ENCODE measurements at regions not wholly inside any gene's neighbourhood (a gene's known extent, or its start where the extent isn't known, plus 50 kb on each side); places are given as distances from the start of the nearest gene placed in this dataset.

DNA sequence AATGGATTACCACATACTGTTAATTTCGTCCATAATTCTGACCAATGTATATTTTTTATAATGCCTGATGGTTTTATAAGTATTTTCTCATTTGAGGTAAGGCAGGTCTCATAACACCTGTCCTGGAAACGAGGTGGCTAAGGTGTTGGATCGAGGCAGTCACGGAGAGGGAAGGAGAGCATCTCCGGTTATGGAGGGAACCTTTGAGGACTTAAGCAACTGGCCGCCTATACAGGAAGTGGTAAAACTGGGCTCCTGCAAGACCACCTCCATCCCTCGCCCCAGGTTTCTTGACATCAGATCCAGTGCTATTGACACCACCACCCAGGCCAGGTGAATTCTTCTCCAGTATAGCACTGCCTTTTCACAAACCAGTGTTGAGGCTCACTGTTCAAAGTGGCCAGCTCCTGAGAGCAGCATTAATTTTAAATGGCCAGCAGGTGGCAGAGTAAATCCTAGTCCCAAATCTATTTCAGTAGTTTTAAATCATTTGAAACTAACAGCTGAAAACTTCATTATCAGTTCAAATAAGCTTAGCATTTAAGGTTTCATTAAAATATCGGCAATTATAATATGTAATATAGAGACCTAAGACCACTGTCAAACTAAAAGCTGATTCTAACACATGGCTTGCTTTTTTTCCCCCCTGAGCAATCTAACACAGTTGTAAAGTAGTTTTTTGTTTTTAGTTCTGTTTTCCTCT is 100.8 kb downstream of the PPM1A start:
- FAIRE-seq = peak; percentile 95

DNA sequence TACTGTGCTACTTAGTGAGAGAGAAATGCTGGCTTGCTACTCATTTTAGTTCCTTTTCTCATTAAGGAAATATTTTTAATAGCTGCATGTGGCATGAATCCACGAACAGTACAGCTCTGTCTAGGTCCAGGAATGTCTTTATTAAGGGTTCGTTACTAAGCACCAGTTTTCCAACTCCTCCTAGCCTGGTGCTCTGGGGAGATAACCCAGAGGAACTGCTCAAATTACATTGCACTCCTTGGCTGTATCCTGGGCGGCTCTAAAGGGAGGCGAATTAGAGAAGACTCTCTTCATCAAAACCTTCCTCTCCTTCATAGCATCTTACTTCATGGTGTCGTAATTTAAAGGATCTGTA is 101.3 kb downstream of the PPM1A start:
- no peak for FAIRE-seq

DNA sequence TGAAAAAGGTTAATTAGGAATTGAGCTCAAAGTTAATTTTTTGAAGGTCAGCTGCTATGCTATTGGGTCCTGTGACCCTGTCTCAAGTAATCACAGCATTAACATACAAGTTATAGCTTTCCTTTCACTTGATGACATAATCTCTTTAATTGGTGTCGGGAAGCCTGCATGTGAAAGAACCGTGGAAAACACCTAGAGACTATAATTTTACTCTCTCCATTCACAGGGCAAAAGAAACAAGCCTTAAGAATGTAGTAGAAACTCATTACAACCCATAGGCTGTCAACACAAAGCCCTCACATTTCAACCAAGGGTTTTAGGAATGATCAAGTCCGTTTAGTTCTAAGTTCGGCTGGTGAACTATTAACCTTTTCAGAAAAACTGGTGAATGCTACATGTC is 104.4 kb downstream of the PPM1A start:
- FAIRE-seq = no peak

DNA sequence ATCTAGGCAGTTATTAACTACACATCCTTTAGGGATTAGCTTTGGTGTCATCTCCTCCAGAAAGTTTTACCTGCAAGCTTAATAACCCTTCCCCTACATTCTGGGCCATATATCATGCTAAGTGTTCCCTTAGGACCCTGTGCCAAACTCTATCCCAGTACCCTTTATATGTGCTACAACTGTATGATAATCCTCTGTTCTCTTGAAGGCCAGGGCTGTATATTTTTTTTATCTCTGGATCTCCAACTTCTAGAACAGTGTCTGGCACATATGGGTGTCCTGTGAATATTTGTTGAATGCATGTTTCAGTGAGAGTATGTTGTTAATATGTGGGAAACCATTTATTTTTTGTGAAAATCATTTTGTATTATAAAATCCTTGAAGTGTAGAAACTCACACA is 106.7 kb downstream of the PPM1A start:
- FAIRE-seq = no peak

DNA sequence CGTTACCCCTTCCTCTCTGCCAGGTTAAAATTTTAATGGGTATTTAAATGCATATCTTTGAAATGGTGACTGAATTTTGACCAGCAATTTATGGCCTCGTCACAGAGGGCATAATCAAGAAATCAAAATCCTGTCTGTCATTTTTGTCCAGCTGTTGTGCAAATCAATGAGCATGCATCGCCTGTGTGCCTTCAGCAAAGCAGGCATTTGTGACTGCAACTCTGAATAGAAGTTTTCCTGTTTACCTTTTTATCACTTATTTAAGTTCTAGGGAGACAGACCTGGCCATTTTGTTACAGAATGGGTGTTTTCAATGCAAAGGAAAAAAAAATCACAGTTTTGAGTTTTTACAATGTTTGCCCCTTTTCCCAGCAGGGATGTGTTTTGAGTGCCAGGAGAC is 107.4 kb downstream of the PPM1A start:
- no peak for FAIRE-seq

DNA sequence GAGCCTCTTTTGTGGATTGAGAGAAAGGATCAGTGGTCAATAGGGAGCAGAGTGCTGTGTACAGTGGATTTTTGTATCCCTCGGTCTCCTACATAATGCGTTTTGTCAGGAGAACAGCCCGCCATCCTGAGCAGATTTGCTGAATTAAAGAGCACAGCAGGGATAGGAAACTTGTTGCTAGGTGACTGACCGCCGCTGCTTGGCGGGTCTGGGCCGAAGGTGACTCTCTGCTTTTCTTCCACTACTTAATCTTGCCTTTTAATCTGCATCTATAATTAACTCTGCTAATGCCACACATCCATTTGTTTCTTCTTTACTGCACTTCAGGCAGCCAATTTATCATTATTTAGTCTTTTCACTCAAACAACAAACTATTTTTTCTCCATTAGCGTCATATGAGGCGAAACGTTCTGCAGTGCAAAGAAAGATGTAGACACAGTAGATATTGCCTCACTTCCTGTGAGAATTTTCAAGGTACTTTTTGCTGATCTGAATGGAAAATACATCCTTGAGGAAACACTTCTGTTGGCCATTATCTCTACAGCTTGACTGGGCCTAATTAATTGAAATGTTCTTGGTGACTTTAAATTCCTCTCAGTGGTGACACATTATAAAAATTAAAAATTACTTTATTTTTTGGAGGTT is 108.0 kb downstream of the PPM1A start:
- peak; percentile 98 for FAIRE-seq

DNA sequence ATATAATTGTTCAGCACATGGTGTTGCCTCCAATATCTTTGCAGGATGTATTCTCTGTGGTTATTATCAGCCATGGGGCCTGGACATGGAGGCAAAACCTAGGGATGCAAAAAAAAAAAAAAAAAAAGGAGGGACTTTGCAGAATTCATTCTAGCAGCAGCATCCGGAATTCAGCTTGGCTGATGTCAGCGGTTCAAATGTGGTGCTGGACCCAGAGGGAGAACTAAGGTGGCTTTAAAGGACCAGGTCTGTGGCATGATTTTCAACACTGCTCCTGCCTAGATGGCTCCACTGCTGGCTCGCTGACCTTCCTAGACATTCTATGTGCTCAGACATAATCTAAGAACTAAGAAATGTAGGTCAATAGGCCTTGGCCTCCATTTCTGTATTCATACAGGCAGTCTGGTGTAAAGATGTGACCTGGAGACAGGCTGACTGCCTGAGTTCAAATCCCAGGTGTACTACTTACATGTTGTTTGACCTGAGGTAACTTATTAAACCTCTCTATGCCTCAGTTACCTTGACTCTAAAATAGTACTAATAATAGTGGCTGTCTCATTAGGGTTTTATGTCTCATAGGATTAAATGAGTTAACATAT is 108.6 kb downstream of the PPM1A start:
- no peak for FAIRE-seq

DNA sequence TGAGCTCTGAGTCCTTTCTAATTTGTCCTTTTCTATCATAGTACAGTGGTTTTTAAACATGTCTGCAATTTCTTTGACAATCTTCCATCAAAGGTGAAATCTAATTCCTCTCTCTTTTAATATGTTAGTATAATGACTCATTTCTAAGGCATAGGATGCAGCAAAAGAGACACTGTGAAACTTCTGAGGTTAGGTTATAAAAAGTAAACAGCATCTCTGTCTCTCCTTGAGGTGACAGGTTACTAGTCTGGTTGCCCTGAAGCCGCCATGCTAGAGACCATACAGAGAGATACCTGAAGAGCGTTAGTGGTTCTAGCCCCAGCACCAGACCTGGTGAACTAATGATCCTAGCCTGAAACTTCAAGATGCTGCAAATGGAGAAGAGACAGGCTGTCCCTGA is 114.3 kb downstream of the PPM1A start:
- FAIRE-seq = no peak

DNA sequence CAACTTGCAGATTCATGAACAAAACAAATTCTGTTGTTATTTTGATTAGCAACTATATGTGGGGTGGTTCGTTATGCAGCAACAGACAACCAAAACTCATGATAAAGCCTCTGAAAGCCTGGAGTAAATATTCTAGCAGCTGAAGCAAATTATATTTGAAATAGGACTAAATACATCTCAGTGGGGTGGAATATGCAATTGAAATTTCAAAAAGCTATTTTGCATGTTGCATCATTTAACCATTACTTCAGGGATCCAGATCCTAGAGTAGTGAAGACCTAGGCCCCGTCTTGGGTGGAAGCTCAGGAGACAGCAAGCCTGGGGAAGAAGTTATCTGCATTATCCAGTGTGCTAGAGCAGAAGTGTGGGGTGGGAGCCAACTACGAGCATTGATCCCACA is 114.7 kb downstream of the PPM1A start:
- FAIRE-seq = no peak

DNA sequence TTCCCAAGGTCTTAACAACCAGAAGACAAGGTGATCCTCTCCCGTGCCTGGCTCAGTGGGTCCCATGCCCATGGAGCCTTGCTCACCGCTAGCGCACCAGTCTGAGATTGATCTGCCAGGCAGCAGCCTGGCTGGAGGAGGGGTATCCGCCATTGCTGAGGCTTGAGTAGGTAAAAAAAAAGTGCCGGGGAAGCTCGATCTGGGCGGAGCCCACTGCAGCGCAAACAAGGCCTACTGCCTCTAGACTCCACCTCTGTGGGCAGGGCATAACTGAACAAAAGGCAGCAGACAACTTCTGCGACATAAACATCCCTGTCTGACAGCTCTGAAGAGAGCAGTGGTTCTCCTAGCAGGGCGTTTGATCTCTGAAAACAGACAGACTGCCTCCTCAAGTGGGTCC is 104.0 kb downstream of the C14orf39 start:
- no peak for FAIRE-seq
